NCI-H146 treated with DMSO at 0.1 percent for 48 hours (cell line): ENCODE measurements at regions not wholly inside any gene's neighbourhood (a gene's known extent, or its start where the extent isn't known, plus 50 kb on each side); places are given as distances from the start of the nearest gene placed in this dataset.

Experiments
- DNase-seq: peaks from one replicate; lab custom pipeline; 2025; ENCODE audit not compliant: unreplicated experiment; lab: John Stamatoyannopoulos, UW

DNA sequence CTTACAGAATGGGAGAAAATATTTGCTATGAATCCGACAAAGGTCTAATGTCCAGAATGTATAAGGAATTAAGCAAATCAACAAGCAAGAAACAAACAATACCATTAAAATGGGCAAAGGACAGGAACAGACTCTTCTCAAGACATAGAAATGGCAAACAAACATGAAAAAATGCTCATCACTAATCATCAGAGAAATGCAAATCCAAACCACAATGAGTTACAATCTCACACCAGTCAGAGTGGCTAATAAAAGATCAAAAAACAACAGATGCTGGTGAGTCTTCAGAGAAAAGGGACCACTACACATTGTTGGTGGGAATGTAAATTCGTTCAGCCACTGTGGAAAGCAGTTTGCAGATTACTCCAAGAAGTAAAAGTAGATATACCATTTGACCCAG is 382.0 kb upstream of the ANO3 start:
- no peak for DNase-seq

GRCh38 chr11:25953006-25953405 is 378.9 kb upstream of the ANO3 start:
- DNase-seq, result no peak

- DNase-seq, result no peak
Observed at GRCh38 chr11:25958045-25958444, 373.9 kb upstream of the ANO3 start.

DNA sequence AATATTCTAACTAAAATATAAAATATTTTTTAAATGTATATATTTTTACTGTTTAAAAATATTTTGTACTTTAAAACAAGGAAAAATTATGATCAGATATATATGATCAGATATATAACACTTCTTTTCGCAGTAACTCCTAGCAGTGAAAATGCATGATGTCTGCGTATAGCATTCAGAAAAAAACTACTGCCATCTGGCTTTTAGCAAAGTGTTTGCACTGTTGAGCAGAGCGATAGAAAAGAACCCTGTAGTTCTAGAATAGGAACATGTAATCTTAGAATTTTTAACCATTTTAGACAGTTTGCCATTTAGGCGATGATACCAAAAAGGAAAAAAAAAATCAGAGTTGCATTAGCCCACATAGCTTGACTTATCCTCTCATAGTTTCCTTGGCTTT is 370.4 kb upstream of the ANO3 start:
- no peak for DNase-seq

DNA sequence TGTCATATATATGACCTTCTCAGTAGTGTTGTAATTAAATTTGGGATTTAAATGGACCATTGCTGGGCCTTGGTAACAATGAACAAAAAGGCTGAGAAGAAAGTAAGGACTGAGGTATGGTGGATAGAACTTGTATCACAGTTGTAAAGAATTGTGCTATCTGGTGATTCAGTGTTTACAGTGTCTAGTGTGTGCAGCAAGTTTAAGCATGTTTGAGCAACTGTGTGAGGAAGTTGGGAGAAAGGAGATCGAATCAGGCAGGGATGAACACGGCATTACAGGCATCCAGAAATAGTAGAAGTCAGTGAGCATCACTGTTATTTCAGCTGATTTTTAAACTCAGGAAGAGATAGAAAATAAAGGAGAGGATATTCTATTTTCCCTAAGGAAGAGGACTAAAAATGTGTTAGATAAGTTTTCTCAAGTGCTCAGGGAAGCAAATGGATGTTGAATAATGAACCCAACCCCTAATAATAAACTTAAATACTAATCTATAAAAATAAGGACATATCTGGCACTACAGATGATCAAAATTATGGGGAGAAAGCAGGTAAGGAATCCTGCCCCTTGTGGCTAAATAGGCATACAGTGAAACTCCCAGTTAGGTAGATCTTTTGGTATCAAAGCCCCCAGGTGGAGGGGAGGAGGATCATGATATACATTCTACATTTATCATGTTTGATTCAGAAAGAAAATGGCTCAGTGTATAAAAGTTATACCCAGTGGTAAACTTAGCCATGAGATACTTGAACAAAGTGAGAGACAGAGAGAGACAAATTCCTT is 361.0 kb upstream of the ANO3 start:
- DNase-seq, result no peak

DNA sequence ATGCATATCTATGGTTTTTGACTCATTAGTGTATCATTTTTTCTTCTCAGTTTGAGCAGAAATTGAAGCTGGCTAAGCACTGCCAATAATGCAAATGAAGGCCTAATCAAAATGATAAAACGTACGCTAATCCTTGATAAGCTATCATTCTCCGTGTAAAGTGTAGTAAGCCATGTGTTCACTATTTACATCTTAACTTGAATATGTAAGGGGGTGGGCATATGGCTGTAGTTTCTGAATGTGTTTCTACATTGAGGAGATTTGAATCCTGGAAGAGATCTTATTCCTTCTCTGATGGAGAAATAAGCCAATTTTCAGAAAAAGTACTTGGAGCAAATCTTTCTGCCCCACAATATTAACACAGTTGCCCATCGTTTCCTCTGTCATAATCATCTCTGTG is 351.8 kb upstream of the ANO3 start:
- DNase-seq, result no peak

GRCh38 chr11:25981998-25982397 is 349.9 kb upstream of the ANO3 start:
- peak; percentile 6 for DNase-seq

- no peak for DNase-seq
Observed at GRCh38 chr11:25983280-25983679, 348.6 kb upstream of the ANO3 start.

DNA sequence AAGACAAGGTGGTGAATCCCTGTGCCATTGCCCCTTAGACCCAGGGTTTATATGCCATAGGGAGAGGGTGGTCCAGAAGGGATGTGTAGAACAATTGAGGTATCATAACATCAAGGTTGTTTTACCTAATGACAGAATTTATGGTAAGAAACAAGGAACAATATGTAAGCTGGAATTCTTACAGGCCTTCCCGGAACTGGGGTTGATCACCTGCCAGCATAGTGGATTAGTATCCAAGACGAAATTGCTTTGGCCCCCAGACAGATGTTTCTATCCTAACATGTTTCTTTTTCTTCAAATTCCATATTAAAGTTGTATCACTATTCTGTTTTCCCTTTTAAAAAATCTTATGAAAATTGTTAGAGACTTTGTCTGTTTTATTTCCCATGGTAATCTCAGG is 343.8 kb upstream of the ANO3 start:
- no peak for DNase-seq

GRCh38 chr11:25990406-25990805 is 341.5 kb upstream of the ANO3 start:
- DNase-seq, result no peak

- no peak for DNase-seq
Observed at GRCh38 chr11:25991476-25991875, 340.5 kb upstream of the ANO3 start.

GRCh38 chr11:25992294-25992693 is 339.6 kb upstream of the ANO3 start:
- DNase-seq, result no peak

- no peak for DNase-seq
Observed at GRCh38 chr11:25993016-25993415, 338.9 kb upstream of the ANO3 start.

GRCh38 chr11:26011474-26011873 is 320.5 kb upstream of the ANO3 start:
- no peak for DNase-seq

DNA sequence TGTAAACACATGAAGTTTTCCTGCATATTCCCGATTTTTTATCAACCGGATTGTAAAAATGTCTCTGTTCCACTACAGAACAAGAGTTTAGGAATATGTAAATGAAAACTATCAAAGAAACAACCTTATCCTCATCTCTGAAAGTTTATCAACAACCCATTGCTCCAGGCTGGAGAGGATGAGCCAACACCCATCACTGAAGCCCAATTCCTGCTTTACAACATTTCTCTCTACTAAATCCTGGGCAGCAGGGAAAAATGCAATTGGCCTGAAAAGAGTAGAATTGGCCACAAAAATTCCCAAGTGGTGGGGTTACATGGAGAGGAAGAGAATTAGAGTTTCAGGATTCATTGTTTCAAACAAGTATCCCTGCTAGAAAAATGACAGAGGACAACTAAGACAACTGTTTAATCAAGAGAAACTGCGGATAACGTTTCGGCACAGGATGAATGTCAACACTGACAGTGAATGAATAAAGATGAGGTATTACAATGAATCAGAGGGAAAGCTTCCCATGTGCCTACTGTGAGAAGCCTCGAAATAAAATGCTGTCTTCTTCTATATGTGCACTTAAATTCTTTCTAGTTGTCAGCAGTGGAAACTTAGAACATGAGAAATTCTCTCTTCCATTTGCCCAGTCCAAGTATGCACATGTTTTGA is 317.3 kb upstream of the ANO3 start:
- DNase-seq, result no peak

- DNase-seq, result no peak
Observed at GRCh38 chr11:26017322-26017860, 314.5 kb upstream of the ANO3 start.

DNA sequence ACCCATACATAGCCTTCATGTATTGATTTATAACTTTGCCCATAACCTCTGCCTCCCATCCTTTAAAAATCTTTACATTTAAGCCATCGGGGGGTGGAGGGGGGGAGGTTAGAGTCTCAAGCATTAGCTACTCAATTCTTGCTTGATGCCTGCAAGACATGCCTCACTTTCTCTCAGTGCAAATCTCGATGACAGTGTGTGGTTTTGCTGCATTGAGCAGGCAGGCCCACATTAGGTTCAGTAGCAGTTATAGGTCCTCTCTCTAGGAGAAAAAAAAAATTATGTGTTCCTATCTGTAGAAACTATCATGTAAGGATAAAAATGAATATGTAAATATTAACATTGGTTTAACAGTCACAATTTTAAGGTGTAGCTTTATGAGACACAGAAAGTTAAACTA is 314.0 kb upstream of the ANO3 start:
- no peak for DNase-seq

- DNase-seq, result no peak
Observed at GRCh38 chr11:26018336-26018735, 313.6 kb upstream of the ANO3 start.

GRCh38 chr11:26019386-26019785 is 312.5 kb upstream of the ANO3 start:
- DNase-seq, result no peak

GRCh38 chr11:26021017-26021416 is 310.9 kb upstream of the ANO3 start:
- DNase-seq, result no peak

GRCh38 chr11:26023057-26023456 is 308.9 kb upstream of the ANO3 start:
- DNase-seq, result no peak

- DNase-seq, result no peak
Observed at GRCh38 chr11:26025676-26026075, 306.3 kb upstream of the ANO3 start.

DNA sequence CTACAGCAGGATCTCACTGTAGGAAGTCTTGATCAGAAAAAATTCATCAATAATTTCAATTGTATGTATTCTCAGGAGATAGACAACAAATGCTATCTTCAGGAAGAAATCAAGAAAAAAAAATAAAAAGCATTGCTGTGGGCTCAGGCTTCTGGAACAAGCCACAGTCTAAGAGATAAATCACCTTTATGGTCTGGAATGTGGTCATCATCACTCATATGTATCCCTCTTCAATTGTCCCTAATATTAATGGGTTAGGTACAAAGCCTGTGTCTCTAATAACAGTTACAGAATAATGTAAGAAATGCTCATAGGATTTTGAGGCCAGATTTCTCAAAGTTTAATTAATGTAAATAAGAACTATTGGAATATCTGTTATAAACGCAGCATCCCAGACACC is 305.9 kb upstream of the ANO3 start:
- no peak for DNase-seq
